ENCODE measurements at regions not wholly inside any gene's neighbourhood (a gene's known extent, or its start where the extent isn't known, plus 50 kb on each side); places are given as distances from the start of the nearest gene placed in this dataset.

DNA sequence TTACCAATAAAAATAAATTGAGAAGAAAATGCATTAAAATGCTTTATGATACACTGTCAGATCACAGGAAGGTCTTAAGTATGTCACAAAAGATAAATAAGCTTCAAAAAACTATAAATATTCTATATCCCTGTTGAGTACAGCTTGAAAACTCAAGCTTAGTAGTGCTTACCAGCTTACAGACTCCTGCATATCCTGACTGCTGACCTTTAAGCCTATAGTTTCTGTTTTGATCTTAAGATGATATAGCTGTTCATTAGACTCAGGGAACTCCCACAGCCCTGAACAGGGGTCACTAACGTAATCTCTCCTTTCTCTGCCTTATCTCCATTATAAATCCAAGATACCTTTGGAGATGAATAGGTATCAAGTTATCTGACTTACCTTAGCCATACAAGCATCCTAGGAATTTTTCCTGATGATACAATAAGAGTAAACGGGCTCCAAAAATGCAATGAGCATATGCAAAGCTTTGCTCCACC lies 93.7 kb upstream of the RBBP8 start:
- Histone ChIP-seq H3K4me3 (no peak overlapping the region), H3K9me3 (replicated peaks) (peaks cover 5% of the 10 kb centered on the region), H3K27ac (replicated peaks) (no peak overlapping the region), H3K36me3 (no peaks in the 10 kb centered on the region), H3K27me3 (ENCODE audit: low read depth) (peaks cover 8% of the 10 kb centered on the region), H3K4me1 (no peaks in the 10 kb centered on the region)
- DNase-seq: no peak
- TF ChIP-seq, protein P1, sequence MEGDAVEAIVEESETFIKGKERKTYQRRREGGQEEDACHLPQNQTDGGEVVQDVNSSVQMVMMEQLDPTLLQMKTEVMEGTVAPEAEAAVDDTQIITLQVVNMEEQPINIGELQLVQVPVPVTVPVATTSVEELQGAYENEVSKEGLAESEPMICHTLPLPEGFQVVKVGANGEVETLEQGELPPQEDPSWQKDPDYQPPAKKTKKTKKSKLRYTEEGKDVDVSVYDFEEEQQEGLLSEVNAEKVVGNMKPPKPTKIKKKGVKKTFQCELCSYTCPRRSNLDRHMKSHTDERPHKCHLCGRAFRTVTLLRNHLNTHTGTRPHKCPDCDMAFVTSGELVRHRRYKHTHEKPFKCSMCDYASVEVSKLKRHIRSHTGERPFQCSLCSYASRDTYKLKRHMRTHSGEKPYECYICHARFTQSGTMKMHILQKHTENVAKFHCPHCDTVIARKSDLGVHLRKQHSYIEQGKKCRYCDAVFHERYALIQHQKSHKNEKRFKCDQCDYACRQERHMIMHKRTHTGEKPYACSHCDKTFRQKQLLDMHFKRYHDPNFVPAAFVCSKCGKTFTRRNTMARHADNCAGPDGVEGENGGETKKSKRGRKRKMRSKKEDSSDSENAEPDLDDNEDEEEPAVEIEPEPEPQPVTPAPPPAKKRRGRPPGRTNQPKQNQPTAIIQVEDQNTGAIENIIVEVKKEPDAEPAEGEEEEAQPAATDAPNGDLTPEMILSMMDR (IDR thresholded peaks at IDR 0.05; ENCODE audit: borderline replicate concordance): no peak
- intact Hi-C loops (cut with micrococcal nuclease): loop anchor here (10.0 kb wide), 1 partner anchor 575 kb away; no protein-coding TSS in a partner anchor

DNA sequence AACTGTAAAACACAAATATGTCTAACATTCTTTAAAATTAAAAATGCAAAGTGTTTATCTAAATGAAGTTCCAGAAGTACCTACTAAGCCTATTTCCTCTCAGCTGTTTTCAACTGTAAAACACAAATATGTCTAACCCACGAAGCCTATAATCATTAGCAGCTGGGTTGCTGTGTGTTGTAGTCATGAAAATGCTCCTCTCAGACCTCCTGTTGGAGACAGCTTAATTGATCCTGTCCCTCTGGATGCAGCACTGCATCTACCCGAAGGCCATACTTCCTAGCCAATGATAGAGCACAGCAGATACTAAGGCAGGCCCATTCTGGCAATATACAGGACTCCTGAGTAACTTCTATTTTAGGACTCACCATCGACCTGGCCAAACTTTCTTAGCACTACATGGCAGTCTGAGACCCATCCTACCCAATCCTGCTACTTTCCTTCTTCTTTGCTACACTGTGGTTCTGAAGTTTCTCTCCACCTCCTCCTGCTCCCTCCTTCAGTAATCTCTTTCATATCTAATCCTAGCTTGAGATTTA lies 92.5 kb upstream of the RBBP8 start:
- Histone ChIP-seq H3K27ac (replicated peaks) (no peak overlapping the region), H3K4me1 (no peaks in the 10 kb centered on the region), H3K36me3 (no peaks in the 10 kb centered on the region), H3K27me3 (ENCODE audit: low read depth) (peaks cover 3% of the 10 kb centered on the region), H3K4me3 (no peak overlapping the region), H3K9me3 (replicated peaks) (peaks cover 3% of the 10 kb centered on the region)
- no peak for DNase-seq
- TF ChIP-seq, protein P1 (IDR thresholded peaks at IDR 0.05; ENCODE audit: borderline replicate concordance): no peak
- intact Hi-C loops (cut with micrococcal nuclease): loop anchor here (10.0 kb wide), 1 partner anchor 56 kb away; no protein-coding TSS in a partner anchor

DNA sequence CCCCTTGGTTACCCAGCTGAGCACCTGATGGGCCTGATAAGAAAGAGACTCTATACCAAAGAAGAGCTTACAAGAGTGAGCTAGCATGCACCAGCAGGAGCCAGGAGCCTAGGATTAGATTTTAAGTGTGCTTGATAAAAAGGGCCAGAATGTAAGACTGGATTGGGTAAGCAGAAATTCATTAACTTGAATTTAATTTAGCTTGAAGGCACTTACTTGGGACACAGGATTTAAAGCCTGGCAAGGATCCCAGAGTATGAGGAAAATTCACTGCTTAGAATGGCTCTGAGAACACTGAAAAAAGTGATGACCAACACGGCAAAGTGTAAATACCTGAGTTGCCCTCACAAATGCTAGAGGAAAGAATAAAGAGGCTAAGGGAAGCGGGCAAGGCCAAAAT lies 91.3 kb upstream of the RBBP8 start:
- Histone ChIP-seq H3K9me3 (replicated peaks) (no peaks in the 10 kb centered on the region), H3K36me3 (no peaks in the 10 kb centered on the region), H3K4me1 (peaks cover 3% of the 10 kb centered on the region), H3K27ac (replicated peaks) (no peak overlapping the region), H3K27me3 (ENCODE audit: low read depth) (no peaks in the 10 kb centered on the region), H3K4me3 (no peak overlapping the region)
- no peak for DNase-seq
- TF ChIP-seq, protein P1 (IDR thresholded peaks at IDR 0.05; ENCODE audit: borderline replicate concordance): no peak
- intact Hi-C loops (cut with micrococcal nuclease): loop anchor here (10.0 kb wide), 1 partner anchor 57 kb away; no protein-coding TSS in a partner anchor

DNA sequence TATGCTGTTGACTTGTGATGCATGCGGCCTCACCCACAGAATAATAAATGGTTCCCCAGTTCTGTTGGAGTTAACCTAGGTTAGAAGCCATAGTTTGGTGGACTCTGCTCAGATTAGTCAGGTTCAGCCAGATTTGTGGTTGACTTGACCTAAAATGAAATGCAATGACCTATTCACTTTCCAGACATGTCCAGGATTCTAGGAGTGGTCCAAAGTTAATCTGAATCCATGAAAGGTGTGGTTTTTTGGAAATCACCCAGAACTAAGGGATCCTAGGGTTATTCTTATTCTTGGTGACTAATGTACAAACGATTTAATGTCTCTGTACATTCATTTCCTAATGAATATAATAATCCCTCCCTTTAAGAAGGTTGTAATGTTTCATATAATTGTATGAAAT lies 88.9 kb upstream of the RBBP8 start:
- peaks cover 3% of the 10 kb centered on the region for H3K4me1 ChIP-seq
- H3K4me3 ChIP-seq: no peak overlapping the region
- no peak overlapping the region for H3K27ac ChIP-seq (replicated peaks)
- H3K9me3 ChIP-seq (replicated peaks): no peaks in the 10 kb centered on the region
- H3K27me3 ChIP-seq (ENCODE audit: low read depth): no peaks in the 10 kb centered on the region
- intact Hi-C loops (cut with micrococcal nuclease): loop anchor here (10.0 kb wide), 1 partner anchor 59 kb away; no protein-coding TSS in a partner anchor
- TF ChIP-seq, protein P1 (IDR thresholded peaks at IDR 0.05; ENCODE audit: borderline replicate concordance): no peak
- DNase-seq: no peak
- no peaks in the 10 kb centered on the region for H3K36me3 ChIP-seq

DNA sequence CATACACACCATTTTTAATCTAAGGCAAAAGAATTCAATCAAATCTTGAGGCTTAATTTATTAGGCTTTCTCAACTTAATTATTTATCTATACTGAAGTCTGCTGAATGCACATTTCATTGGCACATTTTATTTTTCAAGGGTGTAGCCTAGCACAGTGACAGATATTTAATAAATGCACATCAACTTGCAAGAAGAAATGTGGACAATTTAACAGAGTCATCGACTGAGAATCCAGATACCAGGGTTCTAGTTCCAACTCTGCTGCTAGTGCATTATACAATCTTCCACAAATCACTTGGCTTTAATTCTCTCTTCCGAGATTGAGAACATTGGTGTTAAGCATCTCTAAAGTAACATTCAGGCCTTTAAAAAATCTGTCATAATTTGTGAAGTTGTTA lies 88.5 kb upstream of the RBBP8 start:
- Histone ChIP-seq H3K9me3 (replicated peaks) (no peaks in the 10 kb centered on the region), H3K4me1 (peaks cover 3% of the 10 kb centered on the region), H3K27ac (replicated peaks) (no peak overlapping the region), H3K4me3 (no peak overlapping the region), H3K27me3 (ENCODE audit: low read depth) (no peaks in the 10 kb centered on the region), H3K36me3 (no peaks in the 10 kb centered on the region)
- TF ChIP-seq, protein P1 (IDR thresholded peaks at IDR 0.05; ENCODE audit: borderline replicate concordance): no peak
- no peak for DNase-seq
- intact Hi-C loops (cut with micrococcal nuclease): loop anchor here (10.0 kb wide), 1 partner anchor 60 kb away; no protein-coding TSS in a partner anchor
